ENCODE measurements at regions not wholly inside any gene's neighbourhood (a gene's known extent, or its start where the extent isn't known, plus 50 kb on each side); places are given as distances from the start of the nearest gene placed in this dataset.

DNA sequence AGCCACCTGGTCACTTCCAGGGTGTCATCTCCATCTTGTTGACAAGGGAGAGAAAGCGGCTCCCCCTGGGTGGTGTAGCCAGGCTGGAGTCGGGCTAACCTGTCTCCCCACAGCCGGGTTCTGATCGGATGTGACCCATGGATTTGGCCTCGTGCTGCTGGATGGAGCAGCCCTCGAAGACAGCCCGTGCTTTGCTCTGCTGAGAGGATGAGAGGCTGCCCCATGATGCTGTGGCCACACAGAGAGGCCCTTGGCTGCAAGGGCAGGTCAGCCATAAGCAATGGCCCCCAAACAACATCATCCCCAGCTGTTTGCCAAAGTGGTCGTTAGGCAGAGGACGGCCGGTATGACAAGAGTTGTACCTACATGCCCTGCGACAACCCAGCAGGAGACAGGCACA lies 106.6 kb downstream of the HMX1 start:
- peaks cover 6% of the 10 kb centered on the region for H3K36me3 Mint-ChIP-seq (ENCODE audit: insufficient read depth, unreplicated experiment)
- H3K4me3 Mint-ChIP-seq (ENCODE audit: unreplicated experiment) = no peak overlapping the region
- DNase-seq (ENCODE audit: unreplicated experiment) = no peak
- ChIA-PET CTCF (no interaction called here), POLR2A (no interaction called here)
- no peaks in the 10 kb centered on the region for H3K27me3 Mint-ChIP-seq (ENCODE audit: insufficient read depth, unreplicated experiment)
- H3K27ac Mint-ChIP-seq (ENCODE audit: low read depth, unreplicated experiment) = no peak overlapping the region
- no peak for TF ChIP-seq CTCF (IDR thresholded peaks at IDR 0.05; ENCODE audit: unreplicated experiment)
- BruUV-seq (replicated peaks) = no TSS peak
- intact Hi-C loops (cut with micrococcal nuclease) = no loop called here
- peaks cover 17% of the 10 kb centered on the region for H3K9me3 Mint-ChIP-seq (ENCODE audit: unreplicated experiment)
- no peaks in the 10 kb centered on the region for H3K4me1 Mint-ChIP-seq (ENCODE audit: insufficient read depth, unreplicated experiment)

GRCh38 chr4:8763966-8764901 lies 107.4 kb downstream of the HMX1 start:
- H3K9me3 Mint-ChIP-seq (ENCODE audit: unreplicated experiment) = peaks cover 21% of the 10 kb centered on the region
- no peak overlapping the region for H3K27ac Mint-ChIP-seq (ENCODE audit: low read depth, unreplicated experiment)
- POLR2A ChIA-PET = no interaction called here
- H3K27me3 Mint-ChIP-seq (ENCODE audit: insufficient read depth, unreplicated experiment) = no peaks in the 10 kb centered on the region
- no TSS peak for BruUV-seq (replicated peaks)
- H3K36me3 Mint-ChIP-seq (ENCODE audit: insufficient read depth, unreplicated experiment) = peaks cover 6% of the 10 kb centered on the region
- H3K4me3 Mint-ChIP-seq (ENCODE audit: unreplicated experiment) = no peak overlapping the region
- H3K4me1 Mint-ChIP-seq (ENCODE audit: insufficient read depth, unreplicated experiment) = no peaks in the 10 kb centered on the region
- intact Hi-C loops (cut with micrococcal nuclease) = no loop called here
- no peak for DNase-seq (ENCODE audit: unreplicated experiment)
- CTCF ChIA-PET = no interaction called here
- no peak for TF ChIP-seq CTCF (IDR thresholded peaks at IDR 0.05; ENCODE audit: unreplicated experiment)

GRCh38 chr4:8762951-8763735 lies 108.5 kb downstream of the HMX1 start:
- POLR2A ChIA-PET = no interaction called here
- no peaks in the 10 kb centered on the region for H3K4me1 Mint-ChIP-seq (ENCODE audit: insufficient read depth, unreplicated experiment)

More at GRCh38 chr4:8762951-8763735, 108.5 kb downstream of the HMX1 start:
- Mint-ChIP-seq H3K27me3 (ENCODE audit: insufficient read depth, unreplicated experiment) (no peaks in the 10 kb centered on the region), H3K27ac (ENCODE audit: low read depth, unreplicated experiment) (no peak overlapping the region), H3K9me3 (ENCODE audit: unreplicated experiment) (peaks cover 14% of the 10 kb centered on the region), H3K4me3 (ENCODE audit: unreplicated experiment) (no peak overlapping the region), H3K36me3 (ENCODE audit: insufficient read depth, unreplicated experiment) (peaks cover 6% of the 10 kb centered on the region)
- no peak for DNase-seq (ENCODE audit: unreplicated experiment)
- no peak for TF ChIP-seq CTCF (IDR thresholded peaks at IDR 0.05; ENCODE audit: unreplicated experiment)
- BruUV-seq (replicated peaks) = no TSS peak
- CTCF ChIA-PET = no interaction called here
- intact Hi-C loops (cut with micrococcal nuclease) = no loop called here

Measured in MCF 10A (cell line).